CD14-positive monocyte (primary cell): ENCODE measurements at regions not wholly inside any gene's neighbourhood (a gene's known extent, or its start where the extent isn't known, plus 50 kb on each side); places are given as distances from the start of the nearest gene placed in this dataset.

ENCODE experiments used
- DNase-seq, 3 donors: peaks; one replicate each; pipeline ENCODE4 v3.0.0-alpha.2; 2011 to 2022
- H2AFZ ChIP-seq: 2 replicates; pipeline ENCODE4 v1.6.0; 2012; ENCODE audit warnings: mild to moderate bottlenecking, low read depth, low read length, inconsistent platforms; ENCODE audit not compliant: insufficient read depth, poor library complexity, severe bottlenecking
- H3K27ac ChIP-seq, 2 donors: 1 replicate in 1 of 2; 2 replicates in 1 of 2; pipeline ENCODE4 v1.5.1; 2012 to 2013; ENCODE audit warnings: low read length in 2 of 2, control low read depth in 1 of 2, inconsistent platforms in 1 of 2, low read depth in 1 of 2, mild to moderate bottlenecking in 1 of 2
- H3K27me3 ChIP-seq, 2 donors: one replicate each; pipeline versions ENCODE4 v1.6.0 to v1.6.1; 2011 to 2013; ENCODE audit warnings: low read length in 2 of 2; ENCODE audit not compliant: control insufficient read depth in 2 of 2, insufficient read depth in 2 of 2
- H3K36me3 ChIP-seq, 2 donors: replicated peaks in 1 of 2; 1 replicate in 1 of 2; 2 replicates in 1 of 2; pipeline versions ENCODE4 v1.5.1 to v1.6.1; 2012 to 2013; ENCODE audit warnings: low read length in 2 of 2, control low read depth in 1 of 2, inconsistent platforms in 1 of 2, mild to moderate bottlenecking in 1 of 2; ENCODE audit not compliant: insufficient read depth in 2 of 2, control insufficient read depth in 1 of 2
- H3K4me1 ChIP-seq, 2 donors: 1 replicate in 1 of 2; 2 replicates in 1 of 2; pipeline versions ENCODE4 v1.5.1 to v1.6.1; 2012 to 2013; ENCODE audit warnings: low read length in 2 of 2, control low read depth in 1 of 2, inconsistent platforms in 1 of 2, mild to moderate bottlenecking in 1 of 2, moderate library complexity in 1 of 2; ENCODE audit not compliant: insufficient read depth in 2 of 2, control insufficient read depth in 1 of 2
- H3K4me2 ChIP-seq: replicated peaks from 2 replicates; pipeline ENCODE3; 2012; ENCODE audit warnings: low read length, moderate library complexity, mild to moderate bottlenecking; ENCODE audit not compliant: poor library complexity, severe bottlenecking; ENCODE audit errors: extremely low read depth
- H3K4me3 ChIP-seq, 3 experiments: fragments of 200-600 bp in 1 of 3; sonication (generic) in 1 of 3; replicated peaks in 1 of 3; 1 replicate in 2 of 3; 2 replicates in 1 of 3; pipeline ENCODE4 v1.5.1; 2011 to 2013; ENCODE audit warnings: low read length in 3 of 3, mild to moderate bottlenecking in 3 of 3, control low read depth in 2 of 3, low read depth in 2 of 3, inconsistent platforms in 1 of 3, moderate library complexity in 1 of 3
- H3K79me2 ChIP-seq: 2 replicates; pipeline ENCODE4 v1.6.0; 2012; ENCODE audit warnings: mild to moderate bottlenecking, control low read depth, inconsistent platforms, low read length, moderate library complexity; ENCODE audit not compliant: insufficient read depth
- H3K9ac ChIP-seq: 2 replicates; pipeline ENCODE4 v1.6.0; 2017; ENCODE audit warnings: low read length, mild to moderate bottlenecking; ENCODE audit not compliant: insufficient read depth, poor library complexity, severe bottlenecking
- H3K9me3 ChIP-seq, 2 donors: replicated peaks in 1 of 2; 1 replicate in 1 of 2; 2 replicates in 1 of 2; pipeline versions ENCODE4 v1.5.1 to v1.6.1; 2012 to 2013; ENCODE audit warnings: low read length in 2 of 2, control low read depth in 1 of 2; ENCODE audit not compliant: control insufficient read depth in 1 of 2, insufficient read depth in 1 of 2
- H4K20me1 ChIP-seq: 2 replicates; pipeline ENCODE4 v1.6.0; 2012; ENCODE audit warnings: mild to moderate bottlenecking, low read length, control low read depth, moderate library complexity; ENCODE audit not compliant: insufficient read depth
- H3K27ac Mint-ChIP-seq, 7 donors: one replicate each; pipeline ENCODE4 v1.8.0; 2020; ENCODE audit warnings: mild to moderate bottlenecking in 7 of 7, mixed read lengths in 7 of 7, moderate library complexity in 6 of 7, inconsistent platforms in 2 of 7
- H3K27me3 Mint-ChIP-seq, 3 donors: one replicate each; pipeline ENCODE4 v1.8.0; 2021 to 2022; ENCODE audit warnings: low read depth in 3 of 3, mild to moderate bottlenecking in 3 of 3, mixed read lengths in 3 of 3, moderate library complexity in 3 of 3, inconsistent platforms in 1 of 3
- H3K36me3 Mint-ChIP-seq, 2 donors: one replicate each; pipeline ENCODE4 v1.8.0; 2020; ENCODE audit warnings: mixed read lengths in 2 of 2, inconsistent platforms in 1 of 2, mild to moderate bottlenecking in 1 of 2
- H3K4me1 Mint-ChIP-seq: one replicate; pipeline ENCODE4 v1.8.0; 2020; ENCODE audit warnings: mild to moderate bottlenecking, mixed read lengths
- H3K4me3 Mint-ChIP-seq, 2 donors: one replicate each; pipeline ENCODE4 v1.8.0; 2020; ENCODE audit warnings: mild to moderate bottlenecking in 2 of 2, mixed read lengths in 2 of 2, moderate library complexity in 1 of 2
- H3K9me3 Mint-ChIP-seq, 7 donors: one replicate each; pipeline ENCODE4 v1.8.0; 2020 to 2022; ENCODE audit warnings: mixed read lengths in 7 of 7, mild to moderate bottlenecking in 6 of 7, moderate library complexity in 6 of 7, inconsistent platforms in 2 of 7
- WGBS: methylation state at CpG from one replicate; pipeline ENCODE4 v1.1.5; 2013; ENCODE audit warnings: missing lambda C conversion rate; ENCODE audit not compliant: insufficient coverage; 5-methylcytosine and 5-hydroxymethylcytosine counted together
- intact Hi-C, 2 donors: fragments of 100-400 bp; cut with micrococcal nuclease; formaldehyde crosslinking; loops; one replicate each; pipeline versions ENCODE4 v1.15.0 to v1.15.1; 2023
- TF ChIP-seq, protein P1 (sequence below): fragments of 200-600 bp; IDR thresholded peaks from one replicate; pipeline ENCODE4 v1.8.0; 2022; ENCODE audit warnings: antibody characterized with exemption, mild to moderate bottlenecking

DNA sequence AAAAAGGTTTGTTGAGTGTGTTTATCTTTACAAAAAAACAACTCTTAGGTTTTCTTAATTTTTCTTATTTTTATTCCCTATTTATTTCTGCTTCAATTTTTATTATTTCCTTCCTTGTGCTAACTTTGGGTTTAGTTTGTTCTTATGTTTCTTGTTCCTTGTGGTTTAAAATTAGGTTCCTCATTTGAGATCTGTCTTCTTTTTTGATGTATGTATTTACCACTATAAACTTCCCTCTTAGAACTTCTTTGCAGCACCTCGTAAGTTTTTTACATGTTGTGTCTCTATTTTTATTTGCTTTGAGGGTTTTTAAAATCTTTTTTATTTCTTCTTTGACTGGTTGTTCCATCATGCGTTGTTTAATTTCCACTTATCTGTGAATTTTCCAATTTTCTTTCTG, 1217.1 kb upstream of the CELF2 start:
- H3K36me3 Mint-ChIP-seq = no peaks in the 10 kb centered on the region
- H3K27me3 Mint-ChIP-seq = no peaks in the 10 kb centered on the region
- H3K4me3 Mint-ChIP-seq = no peak overlapping the region
- no peak overlapping the region for H3K27ac Mint-ChIP-seq
- intact Hi-C loops = no loop called here
- H3K4me1 Mint-ChIP-seq = peaks cover 3% of the 10 kb centered on the region
- no peak overlapping the region for H3K4me3 ChIP-seq
- H3K4me1 ChIP-seq = no peaks in the 10 kb centered on the region
- no peak overlapping the region for H3K9ac ChIP-seq
- H3K27ac ChIP-seq = no peak overlapping the region
- no peaks in the 10 kb centered on the region for H3K27me3 ChIP-seq
- WGBS = no CpG with 5 or more reads among the region's 2 CpGs
- no peak overlapping the region for H2AFZ ChIP-seq
- no peak overlapping the region for H3K4me2 ChIP-seq
- H3K9me3 Mint-ChIP-seq = peaks cover 0 to 4% (median 0%) of the 10 kb centered on the region in 7 donors
- H4K20me1 ChIP-seq = no peaks in the 10 kb centered on the region
- no peak for DNase-seq
- H3K36me3 ChIP-seq = no peaks in the 10 kb centered on the region
- H3K79me2 ChIP-seq = no peaks in the 10 kb centered on the region
- TF ChIP-seq, protein P1, sequence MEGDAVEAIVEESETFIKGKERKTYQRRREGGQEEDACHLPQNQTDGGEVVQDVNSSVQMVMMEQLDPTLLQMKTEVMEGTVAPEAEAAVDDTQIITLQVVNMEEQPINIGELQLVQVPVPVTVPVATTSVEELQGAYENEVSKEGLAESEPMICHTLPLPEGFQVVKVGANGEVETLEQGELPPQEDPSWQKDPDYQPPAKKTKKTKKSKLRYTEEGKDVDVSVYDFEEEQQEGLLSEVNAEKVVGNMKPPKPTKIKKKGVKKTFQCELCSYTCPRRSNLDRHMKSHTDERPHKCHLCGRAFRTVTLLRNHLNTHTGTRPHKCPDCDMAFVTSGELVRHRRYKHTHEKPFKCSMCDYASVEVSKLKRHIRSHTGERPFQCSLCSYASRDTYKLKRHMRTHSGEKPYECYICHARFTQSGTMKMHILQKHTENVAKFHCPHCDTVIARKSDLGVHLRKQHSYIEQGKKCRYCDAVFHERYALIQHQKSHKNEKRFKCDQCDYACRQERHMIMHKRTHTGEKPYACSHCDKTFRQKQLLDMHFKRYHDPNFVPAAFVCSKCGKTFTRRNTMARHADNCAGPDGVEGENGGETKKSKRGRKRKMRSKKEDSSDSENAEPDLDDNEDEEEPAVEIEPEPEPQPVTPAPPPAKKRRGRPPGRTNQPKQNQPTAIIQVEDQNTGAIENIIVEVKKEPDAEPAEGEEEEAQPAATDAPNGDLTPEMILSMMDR = no peak
- no peaks in the 10 kb centered on the region for H3K9me3 ChIP-seq

DNA sequence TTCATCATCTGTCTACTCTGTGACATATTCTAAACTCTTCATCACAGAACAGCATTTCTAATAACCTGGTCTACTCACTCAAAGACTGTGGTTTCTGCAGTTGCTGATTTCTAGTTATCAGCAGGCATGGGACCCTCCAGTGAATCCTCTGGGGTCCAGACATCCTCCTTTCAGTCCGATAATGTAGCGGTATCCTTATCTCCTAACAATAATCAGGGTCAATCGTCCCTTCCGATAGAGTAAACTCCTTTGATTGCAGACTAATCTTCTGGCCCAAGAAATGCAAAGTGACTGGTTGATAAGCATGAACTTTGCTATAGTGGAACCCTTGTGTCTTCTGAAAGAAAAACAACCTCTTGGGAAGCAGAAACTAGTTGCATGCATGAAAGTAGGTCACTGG, 1209.8 kb upstream of the CELF2 start:
- Mint-ChIP-seq H3K4me3 (no peak overlapping the region), H3K36me3 (no peaks in the 10 kb centered on the region), H3K4me1 (no peaks in the 10 kb centered on the region), H3K27me3 (no peaks in the 10 kb centered on the region), H3K9me3 (peaks cover 0 to 10% (median 2%) of the 10 kb centered on the region in 7 donors), H3K27ac (no peak overlapping the region)
- Histone ChIP-seq H3K36me3 (no peaks in the 10 kb centered on the region), H3K27me3 (no peaks in the 10 kb centered on the region), H3K9me3 (no peaks in the 10 kb centered on the region), H2AFZ (no peak overlapping the region), H3K4me3 (no peak overlapping the region), H3K4me2 (no peak overlapping the region), H3K79me2 (no peaks in the 10 kb centered on the region), H4K20me1 (no peaks in the 10 kb centered on the region), H3K27ac (no peak overlapping the region), H3K9ac (no peak overlapping the region), H3K4me1 (no peaks in the 10 kb centered on the region)
- WGBS = no CpG with 5 or more reads among the region's 4 CpGs
- TF ChIP-seq, protein P1 = no peak
- DNase-seq = no peak
- intact Hi-C loops = no loop called here
